H54 (cell line): ENCODE measurements at regions not wholly inside any gene's neighbourhood (a gene's known extent, or its start where the extent isn't known, plus 50 kb on each side); places are given as distances from the start of the nearest gene placed in this dataset.
A peak's percentile ranks its signal among the peaks of the same experiment; 100 is the strongest.

ENCODE experiments used
- DNase-seq: peaks from one replicate; pipeline ENCODE4 v3.0.0; 2011; ENCODE audit warnings: low spot score, mixed read lengths; ENCODE audit not compliant: insufficient read length
- FAIRE-seq: peaks from 3 replicates; lab custom pipeline; 2011; peaks lifted over from hg19 to GRCh38; lab: Jason Lieb, UNC
- POLR2A ChIP-seq: IDR thresholded peaks from 2 replicates; pipeline ENCODE4 v1.6.1; 2011; ENCODE audit warnings: low read depth, mild to moderate bottlenecking, low read length

DNA sequence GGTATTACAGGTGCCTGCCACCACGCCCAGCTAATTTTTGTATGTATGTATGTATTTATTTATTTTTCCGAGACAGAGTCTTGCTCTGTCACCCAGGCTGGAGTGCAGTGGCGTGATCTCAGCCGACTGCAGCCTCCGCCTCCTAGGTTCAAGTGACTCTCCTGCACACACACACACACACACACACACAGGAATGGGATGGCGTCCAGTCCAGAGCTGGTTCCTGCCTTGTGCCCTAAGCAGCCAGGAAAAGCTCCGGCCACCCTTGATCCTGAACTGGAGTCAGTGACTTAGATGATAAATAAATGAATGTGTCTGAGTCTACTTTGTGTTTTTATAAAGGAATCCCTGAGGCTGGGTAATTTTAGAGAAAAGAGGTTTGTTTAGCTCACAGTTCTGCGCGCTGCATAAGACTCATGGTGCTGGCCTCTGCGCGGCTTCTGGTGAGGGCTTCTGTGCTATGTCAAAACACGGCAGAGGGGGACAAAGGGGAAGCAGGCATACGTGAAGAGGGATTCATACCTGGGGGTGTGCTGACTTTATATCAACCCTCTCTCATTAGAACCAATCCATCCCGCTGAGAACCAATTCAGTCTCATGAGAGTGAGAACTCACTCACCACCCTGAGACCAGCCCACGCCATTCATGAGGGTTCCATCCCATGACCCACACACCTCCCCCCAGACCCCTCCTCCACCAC is 59.7 kb upstream of the PHLPP1 start:
- DNase-seq (no peak), FAIRE-seq (no peak)
- TF ChIP-seq POLR2A = no peak

DNA sequence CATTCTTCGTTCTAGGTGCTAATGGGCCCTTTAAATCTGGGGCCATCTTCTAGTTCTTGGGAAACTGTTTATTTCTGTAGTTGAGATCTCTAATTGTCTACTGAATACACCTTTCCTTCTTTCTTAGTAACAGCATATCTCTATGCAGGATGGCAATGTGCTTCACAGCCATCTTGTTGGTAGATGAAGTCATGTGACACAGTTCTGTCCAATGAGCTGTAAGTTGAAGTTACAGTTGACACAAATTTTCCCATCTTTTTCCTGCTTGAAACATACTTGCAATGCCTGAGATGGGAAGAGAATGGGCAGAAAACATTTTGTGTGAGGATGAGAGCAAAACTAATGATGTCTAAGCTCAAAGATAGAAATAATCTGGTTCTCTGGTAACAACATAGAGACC is 57.3 kb upstream of the PHLPP1 start:
- no peak for TF ChIP-seq POLR2A
- DNase-seq (no peak), FAIRE-seq (no peak)

DNA sequence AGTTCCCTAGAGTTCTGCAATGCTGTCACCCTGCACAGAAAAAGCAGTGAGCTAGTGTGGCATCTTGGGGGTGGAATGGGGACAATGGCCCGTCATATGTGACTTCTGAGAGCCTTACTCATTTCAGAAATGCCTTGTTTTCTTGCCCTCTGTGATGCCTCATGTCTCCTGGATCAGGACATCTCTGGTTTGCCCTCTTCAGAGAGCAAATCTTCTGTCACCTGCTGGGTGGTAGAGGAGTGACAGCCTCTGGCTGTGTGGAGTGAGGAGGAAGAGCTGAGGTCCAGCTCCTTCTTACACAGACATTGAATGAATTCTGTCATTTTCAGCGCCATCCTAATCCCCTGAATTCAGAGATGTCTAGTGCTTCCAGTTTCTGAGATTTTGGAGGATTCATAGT is 55.6 kb upstream of the PHLPP1 start:
- FAIRE-seq (no peak), DNase-seq (no peak)
- no peak for TF ChIP-seq POLR2A

DNA sequence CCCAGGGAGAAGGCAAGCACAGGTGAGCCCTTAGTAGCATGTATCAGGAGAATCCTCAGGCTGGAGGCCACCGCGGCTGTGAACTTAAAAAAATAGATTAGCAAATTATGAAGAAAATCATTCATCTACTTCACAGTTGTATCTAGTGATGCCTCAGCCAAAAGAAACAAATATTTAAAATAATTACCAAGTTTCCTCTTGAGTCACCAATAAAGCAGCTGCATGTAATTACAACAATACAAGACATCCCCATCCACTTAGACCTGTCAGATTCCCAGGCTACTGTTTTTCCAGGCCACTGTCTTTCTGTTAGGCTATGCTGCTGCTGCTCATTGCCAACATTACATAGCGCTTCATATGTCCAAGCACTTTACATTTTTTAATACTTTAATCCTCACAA is 54.6 kb upstream of the PHLPP1 start:
- FAIRE-seq (no peak), DNase-seq (no peak)
- no peak for TF ChIP-seq POLR2A

DNA sequence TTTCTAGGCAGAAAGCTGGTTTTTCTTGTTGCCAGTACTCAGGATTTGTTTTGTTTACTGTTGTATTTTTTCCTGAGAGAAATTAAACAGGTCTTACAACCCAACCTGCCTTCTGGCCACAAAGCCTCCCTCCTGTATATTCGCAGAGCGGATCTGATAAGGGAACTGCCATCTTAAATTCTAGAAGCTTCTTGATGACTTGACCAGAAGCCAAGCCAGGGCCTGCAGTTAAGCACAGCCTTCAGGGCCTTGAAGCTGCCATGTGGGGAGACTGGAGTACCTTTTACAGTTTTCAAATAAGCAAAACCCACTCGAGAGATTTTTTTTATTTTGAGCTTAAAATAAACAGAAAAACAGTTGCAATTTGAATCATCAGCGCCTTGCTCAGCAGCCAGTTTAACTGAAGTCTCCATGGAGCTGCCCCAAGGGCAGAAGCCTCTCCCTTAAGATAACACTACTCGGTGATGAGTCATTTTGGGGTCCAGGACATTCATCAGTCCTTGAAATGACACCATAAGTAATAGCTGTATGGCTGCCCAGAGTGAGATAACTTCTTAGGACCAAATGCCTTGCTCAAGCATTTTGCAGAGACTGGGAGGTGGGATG is 51.5 kb upstream of the PHLPP1 start:
- FAIRE-seq (no peak), DNase-seq (peak; percentile 21)
- no peak for TF ChIP-seq POLR2A

DNA sequence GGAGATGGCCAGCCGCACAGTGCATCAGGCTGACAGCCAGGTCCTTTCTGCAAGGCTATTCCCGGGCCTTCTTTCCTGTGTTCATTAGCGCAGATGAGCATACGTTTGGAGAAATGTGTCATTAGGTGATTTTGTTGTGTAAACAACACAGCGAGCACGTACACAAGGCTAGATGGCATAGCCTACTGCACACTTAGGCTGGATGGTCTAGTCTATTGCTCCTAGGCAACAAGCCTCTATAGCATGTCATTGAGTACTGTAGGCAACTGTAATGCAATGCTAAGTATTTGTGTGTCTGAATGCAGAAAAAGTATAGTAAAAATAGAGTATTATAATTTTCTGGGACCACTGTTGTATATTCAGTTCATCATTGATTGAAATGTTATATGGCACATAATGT is 50.9 kb upstream of the PHLPP1 start:
- no peak for FAIRE-seq
- TF ChIP-seq POLR2A = no peak

DNA sequence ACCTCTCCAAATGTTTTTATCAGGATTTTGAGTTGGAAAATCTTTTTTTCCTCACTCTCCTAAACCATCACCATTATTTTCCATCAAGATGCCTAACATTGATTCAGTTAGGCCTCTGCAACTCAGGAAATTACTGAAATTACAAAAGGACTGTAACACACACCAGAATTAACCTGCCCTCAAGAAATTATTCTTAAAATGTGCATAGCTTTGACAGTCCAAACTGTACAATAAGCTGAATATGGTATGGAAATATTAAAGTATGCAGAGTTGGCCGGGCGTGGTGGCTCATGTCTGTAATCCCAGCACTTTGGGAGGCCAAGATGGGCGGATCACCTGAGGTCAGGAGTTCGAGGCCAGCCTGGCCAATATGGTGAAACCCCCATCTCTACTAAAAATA is 50.2 kb upstream of the PHLPP1 start:
- no peak for TF ChIP-seq POLR2A
- FAIRE-seq (no peak), DNase-seq (no peak)

More for the DNA sequence above, 50.9 kb upstream of the PHLPP1 start:
- no peak for DNase-seq
